Heart right ventricle (tissue), 16 donors: ENCODE measurements at regions not wholly inside any gene's neighbourhood (a gene's known extent, or its start where the extent isn't known, plus 50 kb on each side); places are given as distances from the start of the nearest gene placed in this dataset.

Experiments used
- ATAC-seq, 8 donors: fragments of 200-7000 bp; cut with Tn5 transposase; one replicate each; pipeline ENCODE4 v1.9.1; 2020; ENCODE audit warnings: mild to moderate bottlenecking in 8 of 8, moderate library complexity in 8 of 8, moderate number of reproducible peaks in 1 of 8
- DNase-seq, 2 donors: peaks; one replicate each; pipeline ENCODE4 v3.0.0-alpha.2; 2020
- H3K27ac ChIP-seq, 10 donors: fragments of 200-600 bp; sonication (generic) in 2 of 10; one replicate each; pipeline versions ENCODE4 v1.5.0 to v1.8.0; 2020 to 2022; ENCODE audit warnings: mild to moderate bottlenecking in 3 of 10
- H3K27me3 ChIP-seq, 7 donors: fragments of 200-600 bp; one replicate each; pipeline ENCODE4 v1.8.0; 2021 to 2022; ENCODE audit warnings: mild to moderate bottlenecking in 2 of 7
- H3K36me3 ChIP-seq, 9 donors: fragments of 200-600 bp; sonication (generic) in 1 of 9; one replicate each; pipeline versions ENCODE4 v1.5.0 to v1.8.0; 2020 to 2022; ENCODE audit warnings: mild to moderate bottlenecking in 2 of 9
- H3K4me1 ChIP-seq, 9 donors: fragments of 200-600 bp; sonication (generic) in 1 of 9; one replicate each; pipeline versions ENCODE4 v1.5.0 to v1.8.0; 2020 to 2022; ENCODE audit warnings: mild to moderate bottlenecking in 4 of 9
- H3K4me3 ChIP-seq, 10 donors: fragments of 200-600 bp; sonication (generic) in 2 of 10; one replicate each; pipeline versions ENCODE4 v1.5.0 to v1.8.0; 2020 to 2022; ENCODE audit warnings: mild to moderate bottlenecking in 7 of 10, moderate library complexity in 2 of 10
- H3K9me3 ChIP-seq, 11 donors: fragments of 200-600 bp in 10 of 11; sonication (generic) in 2 of 11; one replicate each; pipeline versions ENCODE4 v1.5.0 to v1.8.0; 2013 to 2022; ENCODE audit warnings: mild to moderate bottlenecking in 2 of 11, control low read depth in 1 of 11, moderate library complexity in 1 of 11
- CTCF ChIP-seq, 9 donors: fragments of 200-600 bp; sonication (generic) in 2 of 9; IDR thresholded peaks; one replicate each; pipeline versions ENCODE4 v1.5.0 to v1.8.0; 2021 to 2022; ENCODE audit warnings: antibody characterized with exemption in 9 of 9, mild to moderate bottlenecking in 5 of 9, moderate library complexity in 1 of 9
- WGBS, 2 donors: extraction: QIAGEN DNeasy Blood & Tissue Kit; methylation state at CpG; one replicate each; pipeline ENCODE4 v1.1.7; 2013; ENCODE audit warnings: inconsistent platforms in 1 of 2; 5-methylcytosine and 5-hydroxymethylcytosine counted together
- intact Hi-C, 10 donors: fragments of 100-400 bp; cut with DNase I; formaldehyde crosslinking; loops; one replicate each; pipeline versions ENCODE4 v1.11.1 to v1.14.2; 2022
- donor health status: Arrhythmogenic right ventricular cardiomyopathy.
- donor health status: ischemic (EF 13 %, LVEDD 7.1; RV severe dilation, severe dysfunction).
- donor health status: healthy with polysubstance abuse.
- donor health status: DM: no; HTN: yes; CAD: no.
- donor health status: DM: no; HTN: no; CAD: no.
- donor health status: ischemic (EF 25% LVEDD 6.9; RV normal size, moderate dysfunction).
- donor health status: ischemic (EF 25% LVEDD 5.7; RV mildly dilated, moderate dysfunction).
- donor health status: healthy.
- donor health status: DM: yes; HTN: yes; CAD: no.
- donor health status: Ischemic cardiomyopathy.
- donor health status: ischemic (EF 35%, LVEDD 5.7; RV mildly dilated, moderate dysfunction).
- donor health status: nonischemic (EF 11% LVEDD 7.7; RV severe dilation, severe dysfunction).
- donor health status: DM: yes; HTN: yes; CAD: no.
- donor health status: PGD.
- donor health status: ischemic (EF 29% LVEDD 5.4; RV normal size, mild dysfunction).
- donor health status: nonischemic (EF 23%, LVEDD 6.1; RV moderate dilation, normal function).

- Histone ChIP-seq H3K4me3 (no peak overlapping the region), H3K36me3 (no peaks in the 10 kb centered on the region), H3K27ac (no peak overlapping the region), H3K4me1 (peaks cover 0 to 16% (median 5%) of the 10 kb centered on the region in 9 donors), H3K9me3 (no peaks in the 10 kb centered on the region), H3K27me3 (no peaks in the 10 kb centered on the region)
- no peak for TF ChIP-seq CTCF (IDR thresholded peaks at IDR 0.05)
- intact Hi-C loops = no loop called here
- 75 to 87% methylated on average over 1 of the region's 1 CpG for WGBS, 2 donors
- no peak for ATAC-seq
- no peak for DNase-seq
Measured at GRCh38 chr6:91486200-91486599, 899.3 kb upstream of the MAP3K7 start.

GRCh38 chr6:91485047-91485446 lies 898.2 kb upstream of the MAP3K7 start:
- no peak for TF ChIP-seq CTCF (IDR thresholded peaks at IDR 0.05)
- Histone ChIP-seq H3K36me3 (no peaks in the 10 kb centered on the region), H3K27me3 (no peaks in the 10 kb centered on the region), H3K4me1 (peaks cover 0 to 16% (median 5%) of the 10 kb centered on the region in 9 donors), H3K27ac (no peak overlapping the region), H3K4me3 (no peak overlapping the region), H3K9me3 (no peaks in the 10 kb centered on the region)
- no peak for ATAC-seq
- intact Hi-C loops = no loop called here
- DNase-seq = no peak
- WGBS, 2 donors = 71 to 84% methylated on average over 1 of the region's 1 CpG

DNA sequence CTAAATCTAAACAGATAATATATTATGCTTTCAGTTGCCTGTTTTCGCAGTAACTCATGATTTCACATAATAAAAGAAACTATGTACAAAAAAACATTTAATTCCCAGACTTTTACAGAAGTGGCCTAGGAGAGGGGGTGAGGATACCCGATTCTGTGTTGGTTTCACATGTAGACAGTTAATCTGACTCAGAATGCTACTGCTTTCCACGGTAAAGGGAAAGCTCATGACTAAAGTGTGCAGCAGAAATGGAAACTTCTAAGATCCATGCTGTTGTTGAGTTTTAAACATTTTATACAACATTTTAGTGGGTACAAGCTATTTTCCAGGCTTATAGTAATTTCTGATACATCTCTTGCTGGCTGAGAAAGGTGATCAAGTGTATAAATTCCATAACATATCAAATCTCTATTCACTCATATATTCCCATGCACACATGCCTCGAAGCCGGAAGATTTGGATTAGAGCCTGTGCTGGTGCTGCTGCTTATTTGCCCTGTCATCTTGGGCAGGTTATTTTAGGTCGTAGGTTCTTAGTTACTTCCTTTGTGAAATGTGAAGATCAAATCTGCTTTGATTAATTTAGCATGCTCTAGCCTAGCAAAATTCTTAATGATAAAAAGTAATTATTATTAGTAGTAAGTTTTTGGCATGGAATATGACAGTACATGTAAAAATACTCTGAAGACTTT lies 896.7 kb upstream of the MAP3K7 start:
- ATAC-seq = peak in 1 of 8 donors; percentile 39
- no peak for TF ChIP-seq CTCF (IDR thresholded peaks at IDR 0.05)
- H3K27me3 ChIP-seq = no peaks in the 10 kb centered on the region
- no peak overlapping the region for H3K4me3 ChIP-seq
- no peak overlapping the region for H3K27ac ChIP-seq
- intact Hi-C loops = no loop called here
- WGBS, 2 donors = 48 to 57% methylated on average over 6 of the region's 6 CpGs
- no peaks in the 10 kb centered on the region for H3K36me3 ChIP-seq
- H3K9me3 ChIP-seq = no peaks in the 10 kb centered on the region
- H3K4me1 ChIP-seq = peaks cover 0 to 16% (median 5%) of the 10 kb centered on the region in 9 donors
- no peak for DNase-seq

GRCh38 chr6:91482498-91482897 lies 895.6 kb upstream of the MAP3K7 start:
- intact Hi-C loops = no loop called here

More at GRCh38 chr6:91482498-91482897, 895.6 kb upstream of the MAP3K7 start:
- Histone ChIP-seq H3K4me3 (no peak overlapping the region), H3K36me3 (no peaks in the 10 kb centered on the region), H3K27me3 (no peaks in the 10 kb centered on the region), H3K27ac (no peak overlapping the region), H3K9me3 (no peaks in the 10 kb centered on the region), H3K4me1 (peaks cover 0 to 16% (median 5%) of the 10 kb centered on the region in 9 donors)
- TF ChIP-seq CTCF (IDR thresholded peaks at IDR 0.05) = no peak
- DNase-seq (no peak), ATAC-seq (peak in 4 of 8 donors; percentile 33 to 54 (median 42))
- whole genome bisulfite sequencing, 2 donors = 5 to 8% methylated on average over 1 of the region's 1 CpG
